SU-DHL-6 (cell line): ENCODE measurements at regions not wholly inside any gene's neighbourhood (a gene's known extent, or its start where the extent isn't known, plus 50 kb on each side); places are given as distances from the start of the nearest gene placed in this dataset.

ENCODE experiments used
- H2AFZ ChIP-seq: fragments of 200-600 bp; sonication (generic); 2 replicates; pipeline ENCODE4 v1.6.1; 2014; ENCODE audit warnings: low read depth, mild to moderate bottlenecking, moderate library complexity, mixed read lengths, antibody characterized with exemption, low read length; ENCODE audit not compliant: severe bottlenecking
- H3F3A ChIP-seq: fragments of 200-600 bp; shearing (Covaris generic); 2 replicates; pipeline ENCODE4 v1.6.0; 2016; ENCODE audit warnings: antibody characterized with exemption, mild to moderate bottlenecking; ENCODE audit not compliant: insufficient read depth
- H3K27ac ChIP-seq: fragments of 200-600 bp; sonication (generic); 2 replicates; pipeline ENCODE4 v1.5.1; 2016; ENCODE audit warnings: low read depth, mild to moderate bottlenecking, low read length, moderate library complexity, mixed read lengths
- H3K27me3 ChIP-seq: fragments of 200-600 bp; sonication (generic), shearing (Covaris generic); 2 replicates; pipeline ENCODE4 v1.6.0; 2014; ENCODE audit warnings: mild to moderate bottlenecking, low read length
- H3K36me3 ChIP-seq: fragments of 200-600 bp; sonication (generic); 2 replicates; pipeline ENCODE4 v1.6.1; 2014; ENCODE audit warnings: mild to moderate bottlenecking, low read length, mixed read lengths
- H3K4me2 ChIP-seq: fragments of 300-600, 200-600 bp; shearing (Covaris generic), sonication (generic); 2 replicates; pipeline ENCODE4 v1.6.0; 2014; ENCODE audit warnings: low read length, low read depth, mild to moderate bottlenecking; ENCODE audit not compliant: poor library complexity, severe bottlenecking
- H3K4me3 ChIP-seq: fragments of 200-600 bp; sonication (generic); 2 replicates; pipeline ENCODE4 v1.5.1; 2014; ENCODE audit warnings: antibody characterized with exemption, low read length, mild to moderate bottlenecking, mixed read lengths; ENCODE audit not compliant: insufficient read depth, poor library complexity, severe bottlenecking
- H3K79me2 ChIP-seq: fragments of 200-600 bp; sonication (generic); 2 replicates; pipeline ENCODE4 v1.6.1; 2014; ENCODE audit warnings: mild to moderate bottlenecking, low read length, moderate library complexity; ENCODE audit not compliant: insufficient read depth
- H3K9ac ChIP-seq: fragments of 200-600 bp; sonication (generic); 2 replicates; pipeline ENCODE4 v1.7.0; 2014; ENCODE audit warnings: mild to moderate bottlenecking, low read length
- H3K9me2 ChIP-seq: fragments of 200-600 bp; sonication (generic); replicated peaks from 2 replicates; pipeline ENCODE4 v1.6.1; 2014; ENCODE audit warnings: low read length; ENCODE audit not compliant: insufficient read depth
- H3K9me3 ChIP-seq: fragments of 200-600 bp; sonication (generic); 2 replicates; pipeline ENCODE4 v1.6.1; 2014; ENCODE audit warnings: low read length, mixed read lengths; ENCODE audit not compliant: insufficient read depth
- H4K20me1 ChIP-seq: fragments of 200-600 bp; sonication (generic); 2 replicates; pipeline ENCODE4 v1.6.1; 2014; ENCODE audit warnings: low read depth, mild to moderate bottlenecking, antibody characterized with exemption, low read length, moderate library complexity, mixed read lengths
- EZH2phosphoT487 ChIP-seq: fragments of 200-600 bp; sonication (generic), shearing (Covaris generic); conservative IDR thresholded peaks from 2 replicates; pipeline ENCODE4 v1.6.1; 2018; ENCODE audit warnings: mild to moderate bottlenecking, antibody characterized with exemption, low read length, moderate library complexity, mixed read lengths
- TF ChIP-seq, protein P1 (sequence below): fragments of 200-600 bp; sonication (generic); IDR thresholded peaks from one replicate; pipeline ENCODE4 v1.5.1; 2017; ENCODE audit warnings: antibody characterized with exemption, mild to moderate bottlenecking, low read length, moderate library complexity; ENCODE audit not compliant: insufficient read depth, poor library complexity, severe bottlenecking

DNA sequence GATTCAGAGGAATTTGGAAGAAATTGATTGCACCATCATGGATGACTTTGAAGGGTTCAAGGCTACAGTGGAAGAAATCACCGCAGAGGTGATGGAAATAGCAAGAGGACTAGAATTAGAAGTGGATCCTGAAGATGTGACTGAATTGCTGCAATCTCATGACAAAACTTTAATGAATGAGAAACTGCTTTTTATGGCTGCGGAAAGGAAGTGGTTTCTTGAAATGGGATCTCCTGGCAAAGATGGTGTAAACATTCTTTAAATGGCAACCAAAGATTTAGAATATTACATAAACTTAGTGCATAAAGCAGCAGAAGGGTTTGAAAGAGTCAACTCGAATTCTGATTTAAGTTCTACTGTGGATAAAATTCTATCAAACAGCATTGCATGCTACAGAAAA lies 698.6 kb downstream of the PLA2G4A start:
- Histone ChIP-seq H3K9me3 (no peaks in the 10 kb centered on the region; the same call in 1 of the 2 replicates), H3K9me2 (no peaks in the 10 kb centered on the region), H3F3A (no peaks in the 10 kb centered on the region), H3K36me3 (no peaks in the 10 kb centered on the region), H3K4me3 (no peak overlapping the region), H4K20me1 (no peaks in the 10 kb centered on the region), H3K27me3 (no peaks in the 10 kb centered on the region), H3K27ac (no peak overlapping the region), H2AFZ (no peak overlapping the region), H3K4me2 (no peak overlapping the region), H3K79me2 (no peaks in the 10 kb centered on the region), H3K9ac (no peak overlapping the region)
- TF ChIP-seq, protein P1, sequence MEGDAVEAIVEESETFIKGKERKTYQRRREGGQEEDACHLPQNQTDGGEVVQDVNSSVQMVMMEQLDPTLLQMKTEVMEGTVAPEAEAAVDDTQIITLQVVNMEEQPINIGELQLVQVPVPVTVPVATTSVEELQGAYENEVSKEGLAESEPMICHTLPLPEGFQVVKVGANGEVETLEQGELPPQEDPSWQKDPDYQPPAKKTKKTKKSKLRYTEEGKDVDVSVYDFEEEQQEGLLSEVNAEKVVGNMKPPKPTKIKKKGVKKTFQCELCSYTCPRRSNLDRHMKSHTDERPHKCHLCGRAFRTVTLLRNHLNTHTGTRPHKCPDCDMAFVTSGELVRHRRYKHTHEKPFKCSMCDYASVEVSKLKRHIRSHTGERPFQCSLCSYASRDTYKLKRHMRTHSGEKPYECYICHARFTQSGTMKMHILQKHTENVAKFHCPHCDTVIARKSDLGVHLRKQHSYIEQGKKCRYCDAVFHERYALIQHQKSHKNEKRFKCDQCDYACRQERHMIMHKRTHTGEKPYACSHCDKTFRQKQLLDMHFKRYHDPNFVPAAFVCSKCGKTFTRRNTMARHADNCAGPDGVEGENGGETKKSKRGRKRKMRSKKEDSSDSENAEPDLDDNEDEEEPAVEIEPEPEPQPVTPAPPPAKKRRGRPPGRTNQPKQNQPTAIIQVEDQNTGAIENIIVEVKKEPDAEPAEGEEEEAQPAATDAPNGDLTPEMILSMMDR: no peak
- TF ChIP-seq EZH2phosphoT487: no peak

DNA sequence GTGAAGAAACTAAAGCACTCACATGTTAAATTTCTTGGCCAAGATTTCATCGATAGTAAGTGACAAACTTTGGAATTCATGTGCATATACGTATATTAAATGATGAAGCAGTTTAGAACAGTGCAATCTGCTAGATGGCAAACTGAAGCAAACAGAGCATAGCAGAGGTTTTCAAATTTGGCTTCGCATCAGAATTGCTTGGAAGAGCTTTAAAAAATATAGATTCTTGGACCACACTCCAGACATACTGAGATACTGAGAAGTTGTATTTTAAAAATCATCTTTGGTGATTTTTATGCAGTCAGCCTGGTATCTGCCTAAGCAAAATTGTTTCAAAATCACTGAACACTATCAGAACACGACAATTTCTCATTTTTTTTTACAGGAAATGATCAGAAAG lies 709.2 kb downstream of the PLA2G4A start:
- H3K9me3 ChIP-seq: no peaks in the 10 kb centered on the region
- no peak overlapping the region for H2AFZ ChIP-seq
- no peak for TF ChIP-seq EZH2phosphoT487
- TF ChIP-seq, protein P1: no peak
- H3K27ac ChIP-seq: no peak overlapping the region
- H3K4me2 ChIP-seq: no peak overlapping the region
- H3K4me3 ChIP-seq: no peak overlapping the region
- no peaks in the 10 kb centered on the region for H3K36me3 ChIP-seq
- H3F3A ChIP-seq: no peaks in the 10 kb centered on the region
- no peaks in the 10 kb centered on the region for H3K79me2 ChIP-seq
- no peaks in the 10 kb centered on the region for H3K9me2 ChIP-seq
- H3K27me3 ChIP-seq: no peaks in the 10 kb centered on the region
- H4K20me1 ChIP-seq: no peaks in the 10 kb centered on the region
- H3K9ac ChIP-seq: no peak overlapping the region

DNA sequence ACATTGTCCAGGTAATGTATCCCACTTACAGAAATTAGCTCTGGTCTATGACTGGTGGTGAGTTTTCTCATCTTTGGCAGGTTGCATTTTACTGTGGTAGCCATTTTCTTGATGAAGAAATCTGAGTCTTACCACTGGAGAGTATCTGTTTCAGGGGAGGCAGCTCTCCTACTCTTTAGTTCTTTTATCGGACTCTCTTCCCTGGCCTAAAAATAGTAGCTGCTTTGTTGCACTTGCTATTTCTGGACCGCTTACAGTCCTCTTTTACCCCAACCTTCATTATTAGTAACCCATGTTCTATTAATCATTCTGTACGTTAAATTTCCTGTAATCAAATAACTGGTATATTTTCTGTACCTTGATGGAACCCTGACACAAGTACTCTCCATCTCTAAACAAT lies 720.8 kb downstream of the PLA2G4A start:
- TF ChIP-seq, protein P1: no peak
- TF ChIP-seq EZH2phosphoT487: no peak
- H3K27ac ChIP-seq: no peak overlapping the region
- H3K9me3 ChIP-seq: no peaks in the 10 kb centered on the region
- no peaks in the 10 kb centered on the region for H3F3A ChIP-seq
- H3K9ac ChIP-seq: no peak overlapping the region
- no peaks in the 10 kb centered on the region for H3K9me2 ChIP-seq
- no peak overlapping the region for H2AFZ ChIP-seq
- H3K4me2 ChIP-seq: no peak overlapping the region
- H3K4me3 ChIP-seq: no peak overlapping the region
- no peaks in the 10 kb centered on the region for H3K79me2 ChIP-seq
- H3K36me3 ChIP-seq: no peaks in the 10 kb centered on the region
- no peaks in the 10 kb centered on the region for H3K27me3 ChIP-seq
- H4K20me1 ChIP-seq: no peaks in the 10 kb centered on the region

DNA sequence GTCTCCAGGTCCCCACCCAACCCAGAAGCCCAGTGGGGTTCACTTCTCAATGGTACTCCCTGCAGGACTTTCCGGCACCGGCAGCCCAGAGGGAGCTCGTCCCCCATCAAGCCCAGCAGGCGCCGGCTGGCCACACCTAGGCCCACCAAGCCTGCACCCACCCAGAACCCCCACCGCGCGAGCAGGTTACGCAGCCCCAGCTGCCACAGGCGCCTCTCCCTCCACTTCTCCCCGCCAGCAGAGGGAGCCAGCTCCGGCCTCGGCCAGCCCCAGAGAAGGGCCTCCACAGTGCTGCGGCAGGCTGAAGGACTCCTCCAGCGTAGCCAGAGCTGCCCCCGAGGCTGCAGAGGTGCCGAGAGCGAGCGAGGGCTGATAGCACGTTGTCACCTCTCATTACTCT lies 722.3 kb downstream of the PLA2G4A start:
- no peaks in the 10 kb centered on the region for H3K36me3 ChIP-seq
- no peaks in the 10 kb centered on the region for H3K27me3 ChIP-seq
- no peaks in the 10 kb centered on the region for H3K9me3 ChIP-seq
- no peaks in the 10 kb centered on the region for H3F3A ChIP-seq
- no peak overlapping the region for H3K27ac ChIP-seq
- H3K9ac ChIP-seq: no peak overlapping the region
- no peak overlapping the region for H2AFZ ChIP-seq
- H4K20me1 ChIP-seq: no peaks in the 10 kb centered on the region
- H3K4me2 ChIP-seq: no peak overlapping the region
- no peaks in the 10 kb centered on the region for H3K79me2 ChIP-seq
- H3K9me2 ChIP-seq: no peaks in the 10 kb centered on the region
- no peak overlapping the region for H3K4me3 ChIP-seq
- TF ChIP-seq, protein P1: no peak
- TF ChIP-seq EZH2phosphoT487: no peak
